HCT116 (cell line): ENCODE measurements at regions not wholly inside any gene's neighbourhood (a gene's known extent, or its start where the extent isn't known, plus 50 kb on each side); places are given as distances from the start of the nearest gene placed in this dataset.

Experiments
- CEBPB ChIP-seq: IDR thresholded peaks from 2 replicates; pipeline ENCODE4 v1.6.1; 2012; ENCODE audit warnings: low read depth
- EGR1 ChIP-seq: IDR thresholded peaks from 2 replicates; pipeline ENCODE4 v1.6.1; 2012; ENCODE audit warnings: low read depth
- POLR2A ChIP-seq: IDR thresholded peaks from 2 replicates; pipeline ENCODE4 v1.7.0; 2011; ENCODE audit warnings: borderline replicate concordance; ENCODE audit not compliant: insufficient read depth, insufficient read length; ENCODE audit errors: extremely low read depth
- POLR2AphosphoS5 ChIP-seq: IDR thresholded peaks from 2 replicates; pipeline ENCODE4 v1.6.1; 2011; ENCODE audit warnings: mild to moderate bottlenecking, low read depth, low read length, moderate library complexity
- RAD21 ChIP-seq: IDR thresholded peaks from 2 replicates; pipeline ENCODE4 v1.6.1; 2012; ENCODE audit warnings: low read depth, mild to moderate bottlenecking
- SRF ChIP-seq: IDR thresholded peaks from 2 replicates; pipeline ENCODE4 v1.6.1; 2012; ENCODE audit warnings: low read depth
- TCF7L2 ChIP-seq: IDR thresholded peaks from 2 replicates; pipeline ENCODE4 v1.7.0; 2011; ENCODE audit warnings: borderline replicate concordance, inconsistent platforms; ENCODE audit not compliant: insufficient read depth, insufficient read length; ENCODE audit errors: extremely low read depth
- ZNF274 ChIP-seq: fragments of 200-500 bp; sonication (Bioruptor generic); IDR thresholded peaks from 2 replicates; pipeline ENCODE4 v1.6.1; 2014; ENCODE audit warnings: mild to moderate bottlenecking, low read depth, low read length, inconsistent platforms
- TF ChIP-seq, protein P1 (sequence below), 3 experiments: fragments of 200-600 bp in 1 of 3; sonication (generic) in 1 of 3; IDR thresholded peaks in 2 of 3; conservative IDR thresholded peaks in 1 of 3; 2 replicates each; pipeline ENCODE4 v1.5.1; 2012 to 2017; ENCODE audit warnings: low read depth in 2 of 3, low read length in 2 of 3, antibody characterized with exemption in 1 of 3, borderline replicate concordance in 1 of 3, control low read depth in 1 of 3, mild to moderate bottlenecking in 1 of 3, mixed read lengths in 1 of 3, mixed run types in 1 of 3, moderate library complexity in 1 of 3; ENCODE audit not compliant: insufficient read depth in 1 of 3
- TF ChIP-seq, protein P2 (sequence below): IDR thresholded peaks from 2 replicates; pipeline ENCODE4 v1.6.1; 2012

DNA sequence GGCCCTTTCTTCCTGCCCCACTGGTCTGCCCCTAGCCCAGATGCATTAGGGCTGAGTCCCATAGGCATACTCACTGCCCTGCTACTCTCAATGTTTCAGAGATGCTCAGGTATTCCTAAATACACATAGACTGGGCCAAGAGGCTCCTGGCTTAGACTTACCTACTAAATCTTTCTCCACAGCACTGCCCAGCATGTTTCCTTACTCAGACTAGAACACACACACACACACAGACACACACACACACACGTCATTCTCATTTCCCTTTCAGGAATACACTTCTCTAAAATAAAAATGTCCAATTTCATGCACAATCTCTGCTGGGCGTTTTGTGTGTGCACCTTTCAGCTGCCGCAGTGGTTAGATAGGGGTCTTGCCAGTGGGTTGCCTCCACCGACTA is 175.7 kb downstream of the FAM43A start:
- no peak for TF ChIP-seq POLR2A
- TF ChIP-seq, protein P1, sequence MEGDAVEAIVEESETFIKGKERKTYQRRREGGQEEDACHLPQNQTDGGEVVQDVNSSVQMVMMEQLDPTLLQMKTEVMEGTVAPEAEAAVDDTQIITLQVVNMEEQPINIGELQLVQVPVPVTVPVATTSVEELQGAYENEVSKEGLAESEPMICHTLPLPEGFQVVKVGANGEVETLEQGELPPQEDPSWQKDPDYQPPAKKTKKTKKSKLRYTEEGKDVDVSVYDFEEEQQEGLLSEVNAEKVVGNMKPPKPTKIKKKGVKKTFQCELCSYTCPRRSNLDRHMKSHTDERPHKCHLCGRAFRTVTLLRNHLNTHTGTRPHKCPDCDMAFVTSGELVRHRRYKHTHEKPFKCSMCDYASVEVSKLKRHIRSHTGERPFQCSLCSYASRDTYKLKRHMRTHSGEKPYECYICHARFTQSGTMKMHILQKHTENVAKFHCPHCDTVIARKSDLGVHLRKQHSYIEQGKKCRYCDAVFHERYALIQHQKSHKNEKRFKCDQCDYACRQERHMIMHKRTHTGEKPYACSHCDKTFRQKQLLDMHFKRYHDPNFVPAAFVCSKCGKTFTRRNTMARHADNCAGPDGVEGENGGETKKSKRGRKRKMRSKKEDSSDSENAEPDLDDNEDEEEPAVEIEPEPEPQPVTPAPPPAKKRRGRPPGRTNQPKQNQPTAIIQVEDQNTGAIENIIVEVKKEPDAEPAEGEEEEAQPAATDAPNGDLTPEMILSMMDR (IDR thresholded peaks at IDR 0.05 in 2 of 3, conservative IDR thresholded peaks at IDR 0.05 in 1 of 3; ENCODE audit: borderline replicate concordance in 1 of 3, insufficient read depth in 1 of 3, low read depth in 2 of 3, low read length in 2 of 3): no peak
- no peak for TF ChIP-seq CEBPB
- TF ChIP-seq SRF: no peak
- no peak for TF ChIP-seq RAD21
- TF ChIP-seq EGR1: no peak
- TF ChIP-seq POLR2AphosphoS5: no peak
- TF ChIP-seq, protein P2, sequence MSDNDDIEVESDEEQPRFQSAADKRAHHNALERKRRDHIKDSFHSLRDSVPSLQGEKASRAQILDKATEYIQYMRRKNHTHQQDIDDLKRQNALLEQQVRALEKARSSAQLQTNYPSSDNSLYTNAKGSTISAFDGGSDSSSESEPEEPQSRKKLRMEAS: no peak
- TF ChIP-seq ZNF274: no peak
- no peak for TF ChIP-seq TCF7L2
